Epithelial cell of proximal tubule (primary cell): ENCODE measurements at regions not wholly inside any gene's neighbourhood (a gene's known extent, or its start where the extent isn't known, plus 50 kb on each side); places are given as distances from the start of the nearest gene placed in this dataset.

Source experiments
- DNase-seq: peaks from one replicate; pipeline ENCODE4 v3.0.0-alpha.2; 2011; ENCODE audit warnings: low read depth
- H3K4me3 ChIP-seq: 2 replicates; pipeline ENCODE4 v1.5.1; 2011; ENCODE audit warnings: low read depth, mild to moderate bottlenecking, low read length
- CTCF ChIP-seq: conservative IDR thresholded peaks from 2 replicates; pipeline ENCODE4 v1.5.1; 2012; ENCODE audit warnings: low read depth, mild to moderate bottlenecking, low read length

- no peak for DNase-seq
- no peak overlapping the region for H3K4me3 ChIP-seq
- TF ChIP-seq CTCF: no peak
Measured at GRCh38 chr9:108185613-108186012, 670.2 kb downstream of the ACTL7B start.

- no peak for TF ChIP-seq CTCF
- no peak for DNase-seq
- no peak overlapping the region for H3K4me3 ChIP-seq
Measured at GRCh38 chr9:108184941-108185340, 670.8 kb downstream of the ACTL7B start.

GRCh38 chr9:108184009-108184408 lies 671.8 kb downstream of the ACTL7B start:
- no peak for DNase-seq

GRCh38 chr9:108182950-108183381 lies 672.8 kb downstream of the ACTL7B start:
- H3K4me3 ChIP-seq: no peak overlapping the region
- TF ChIP-seq CTCF: no peak
- DNase-seq: no peak

More at GRCh38 chr9:108184009-108184408, 671.8 kb downstream of the ACTL7B start:
- TF ChIP-seq CTCF: no peak
- H3K4me3 ChIP-seq: no peak overlapping the region

GRCh38 chr9:108182270-108182669 lies 673.5 kb downstream of the ACTL7B start:
- no peak overlapping the region for H3K4me3 ChIP-seq
- no peak for TF ChIP-seq CTCF

GRCh38 chr9:108181441-108181840 lies 674.3 kb downstream of the ACTL7B start:
- no peak for TF ChIP-seq CTCF
- DNase-seq: no peak
- no peak overlapping the region for H3K4me3 ChIP-seq

More at GRCh38 chr9:108182270-108182669, 673.5 kb downstream of the ACTL7B start:
- no peak for DNase-seq

GRCh38 chr9:108180541-108180940 lies 675.2 kb downstream of the ACTL7B start:
- no peak for TF ChIP-seq CTCF
- H3K4me3 ChIP-seq: no peak overlapping the region
- no peak for DNase-seq
